Sigmoid colon (tissue), 6 donors: ENCODE measurements at regions not wholly inside any gene's neighbourhood (a gene's known extent, or its start where the extent isn't known, plus 50 kb on each side); places are given as distances from the start of the nearest gene placed in this dataset.
"Not testable (repeated sequence)": the region's sequence is repeated elsewhere in the genome, so short reads cannot be mapped to it uniquely, and the experiment has no call there.

Experiments
- DNase-seq: peaks from one replicate; pipeline ENCODE4 v3.0.0-alpha.2; 2019
- H3K27ac ChIP-seq, 4 donors: fragments of 200-600 bp; sonication (generic); one replicate each; pipeline ENCODE4 v1.5.1; 2016 to 2019; ENCODE audit warnings: mild to moderate bottlenecking in 1 of 4
- H3K27me3 ChIP-seq, 3 donors: fragments of 200-600 bp; sonication (generic); one replicate each; pipeline ENCODE4 v1.5.1; 2019; ENCODE audit warnings: mild to moderate bottlenecking in 1 of 3
- H3K36me3 ChIP-seq, 4 donors: fragments of 200-600 bp; sonication (generic); one replicate each; pipeline ENCODE4 v1.5.1; 2016 to 2019
- H3K4me1 ChIP-seq, 4 donors: fragments of 200-600 bp; sonication (generic); one replicate each; pipeline ENCODE4 v1.5.1; 2017 to 2019
- H3K4me3 ChIP-seq, 4 donors: fragments of 200-600 bp; sonication (generic); one replicate each; pipeline ENCODE4 v1.5.1; 2017 to 2019; ENCODE audit warnings: mild to moderate bottlenecking in 2 of 4, moderate library complexity in 1 of 4
- H3K9me3 ChIP-seq, 4 donors: fragments of 200-600 bp in 3 of 4; sonication (generic) in 3 of 4; one replicate each; pipeline versions ENCODE4 v1.5.1 to v1.6.1; 2013 to 2019
- CTCF ChIP-seq, 4 experiments: fragments of 450-650 bp in 3 of 4; fragments of 200-600 bp in 1 of 4; IDR thresholded peaks; one replicate each; pipeline ENCODE4 v1.5.1; 2016 to 2019; ENCODE audit warnings: antibody characterized with exemption in 4 of 4, mild to moderate bottlenecking in 3 of 4, moderate library complexity in 2 of 4
- WGBS, 2 donors: extraction: QIAGEN DNeasy Blood & Tissue Kit; methylation state at CpG; one replicate each; pipeline ENCODE4 v1.1.7; 2013; 5-methylcytosine and 5-hydroxymethylcytosine counted together
- intact Hi-C: fragments of 100-400 bp; cut with DNase I; formaldehyde crosslinking; loops from one replicate; pipeline ENCODE4 v1.15.1; 2023
- donor health status: healthy with polysubstance abuse.
- donor health status: healthy.

GRCh38 chr15:101876031-101876430 is 64.0 kb downstream of the OR4F15 start:
- H3K4me3 ChIP-seq, H3K4me1 ChIP-seq, DNase-seq, H3K27ac ChIP-seq, H3K9me3 ChIP-seq, intact Hi-C loops, H3K27me3 ChIP-seq, H3K36me3 ChIP-seq: not testable (repeated sequence)
- WGBS, 2 donors = 60 to 86% methylated on average over 4 of the region's 4 CpGs

GRCh38 chr15:101877649-101878048 is 65.6 kb downstream of the OR4F15 start:
- H3K27me3 ChIP-seq, intact Hi-C loops, H3K27ac ChIP-seq, H3K36me3 ChIP-seq, DNase-seq, H3K9me3 ChIP-seq, H3K4me3 ChIP-seq, H3K4me1 ChIP-seq: not testable (repeated sequence)
- TF ChIP-seq CTCF (IDR thresholded peaks at IDR 0.05) = peak in 1 of 4 experiments; percentile 14
- WGBS, 2 donors = 0 to 4% methylated on average over 3 of the region's 3 CpGs

- WGBS, 2 donors = 36 to 56% methylated on average over 2 of the region's 5 CpGs
- H3K27ac ChIP-seq, DNase-seq, H3K4me3 ChIP-seq, H3K4me1 ChIP-seq, intact Hi-C loops, H3K36me3 ChIP-seq, H3K27me3 ChIP-seq, H3K9me3 ChIP-seq: not testable (repeated sequence)
These were observed 100.6 kb downstream of the OR4F15 start for GRCh38 chr15:101912349-101913287.

GRCh38 chr15:101924554-101924953 is 112.6 kb downstream of the OR4F15 start:
- H3K4me1 ChIP-seq, DNase-seq, H3K4me3 ChIP-seq, H3K27ac ChIP-seq, H3K9me3 ChIP-seq, H3K36me3 ChIP-seq, H3K27me3 ChIP-seq, intact Hi-C loops: not testable (repeated sequence)
- 40% methylated on average over 1 of the region's 2 CpGs; no CpG with 5 or more reads in 1 of the 2 donors for WGBS, 2 donors

- DNase-seq, H3K9me3 ChIP-seq, H3K4me1 ChIP-seq, H3K36me3 ChIP-seq, H3K27ac ChIP-seq, H3K27me3 ChIP-seq, intact Hi-C loops, H3K4me3 ChIP-seq: not testable (repeated sequence)
- WGBS, 2 donors = no CpG with 5 or more reads among the region's 3 CpGs
These were observed 122.5 kb downstream of the OR4F15 start for GRCh38 chr15:101934506-101934905.

GRCh38 chr15:101937362-101937761 is 125.4 kb downstream of the OR4F15 start:
- WGBS, 2 donors = no CpG with 5 or more reads among the region's 1 CpG
- H3K36me3 ChIP-seq, H3K9me3 ChIP-seq, intact Hi-C loops, H3K4me3 ChIP-seq, DNase-seq, H3K4me1 ChIP-seq, H3K27me3 ChIP-seq, H3K27ac ChIP-seq: not testable (repeated sequence)

- 95 to 99% methylated on average over 5 of the region's 7 CpGs for WGBS, 2 donors
- H3K27me3 ChIP-seq, intact Hi-C loops, H3K9me3 ChIP-seq, H3K4me3 ChIP-seq, DNase-seq, H3K4me1 ChIP-seq, H3K36me3 ChIP-seq, H3K27ac ChIP-seq: not testable (repeated sequence)
These were observed 126.6 kb downstream of the OR4F15 start for GRCh38 chr15:101938555-101938954.

GRCh38 chr15:101945896-101946295 is 133.9 kb downstream of the OR4F15 start:
- H3K4me3 ChIP-seq, intact Hi-C loops, H3K4me1 ChIP-seq, H3K9me3 ChIP-seq, DNase-seq, H3K36me3 ChIP-seq, H3K27me3 ChIP-seq, H3K27ac ChIP-seq: not testable (repeated sequence)
- 87 to 88% methylated on average over 2 of the region's 2 CpGs for WGBS, 2 donors

- H3K27me3 ChIP-seq, H3K9me3 ChIP-seq, DNase-seq, intact Hi-C loops, H3K4me3 ChIP-seq, H3K36me3 ChIP-seq, H3K4me1 ChIP-seq, H3K27ac ChIP-seq: not testable (repeated sequence)
- WGBS, 2 donors = 59 to 75% methylated on average over 1 of the region's 2 CpGs
These were observed 136.5 kb downstream of the OR4F15 start for GRCh38 chr15:101948491-101949010.

- H3K4me1 ChIP-seq, intact Hi-C loops, H3K9me3 ChIP-seq, DNase-seq, H3K4me3 ChIP-seq, H3K27me3 ChIP-seq, H3K27ac ChIP-seq, H3K36me3 ChIP-seq: not testable (repeated sequence)
- 24 to 79% methylated on average over 1 of the region's 1 CpG for WGBS, 2 donors
These were observed 137.5 kb downstream of the OR4F15 start for GRCh38 chr15:101949380-101950065.

GRCh38 chr15:101953993-101954392 is 142.0 kb downstream of the OR4F15 start:
- WGBS, 2 donors = 40 to 85% methylated on average over 1 to 2 of the region's 7 CpGs
- H3K36me3 ChIP-seq, H3K4me3 ChIP-seq, H3K9me3 ChIP-seq, H3K27ac ChIP-seq, H3K4me1 ChIP-seq, intact Hi-C loops, H3K27me3 ChIP-seq: not testable (repeated sequence)
- DNase-seq = peak; percentile 52
